ENCODE measurements at regions not wholly inside any gene's neighbourhood (a gene's known extent, or its start where the extent isn't known, plus 50 kb on each side); places are given as distances from the start of the nearest gene placed in this dataset.

DNA sequence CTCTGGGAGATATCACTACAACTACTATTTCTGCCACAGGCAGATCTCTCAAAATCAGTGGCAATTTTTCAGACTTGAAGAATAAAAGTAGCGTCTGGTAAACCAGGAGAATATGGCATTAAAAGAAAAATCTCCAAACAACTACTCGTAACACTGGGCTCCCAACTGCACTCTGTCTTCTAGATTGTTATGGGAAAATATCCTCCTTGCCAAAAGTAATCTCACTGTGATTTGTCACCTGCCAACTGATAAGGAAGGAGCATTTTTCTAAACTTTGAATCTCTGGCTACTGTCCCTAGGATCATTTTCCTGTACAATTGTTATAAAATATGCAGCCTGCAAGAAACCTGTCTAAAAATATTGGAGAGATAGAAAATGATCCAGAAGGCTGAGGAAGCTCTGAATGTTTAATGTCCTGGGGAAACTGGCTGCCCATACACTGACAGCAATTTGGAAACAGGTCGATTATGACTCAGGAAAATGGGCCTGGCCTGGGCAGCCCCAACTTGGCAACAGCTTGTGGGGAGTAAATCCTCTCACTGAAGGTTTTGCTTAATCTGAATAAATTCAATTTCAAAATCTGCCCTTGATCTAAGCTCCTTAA, 90.5 kb upstream of the DBX1 start:
- DNase-seq (ENCODE audit: low read depth, low spot score): no peak

- DNase-seq (ENCODE audit: low read depth, low spot score): no peak
These were observed 89.5 kb upstream of the DBX1 start for GRCh38 chr11:20249796-20250195.

DNA sequence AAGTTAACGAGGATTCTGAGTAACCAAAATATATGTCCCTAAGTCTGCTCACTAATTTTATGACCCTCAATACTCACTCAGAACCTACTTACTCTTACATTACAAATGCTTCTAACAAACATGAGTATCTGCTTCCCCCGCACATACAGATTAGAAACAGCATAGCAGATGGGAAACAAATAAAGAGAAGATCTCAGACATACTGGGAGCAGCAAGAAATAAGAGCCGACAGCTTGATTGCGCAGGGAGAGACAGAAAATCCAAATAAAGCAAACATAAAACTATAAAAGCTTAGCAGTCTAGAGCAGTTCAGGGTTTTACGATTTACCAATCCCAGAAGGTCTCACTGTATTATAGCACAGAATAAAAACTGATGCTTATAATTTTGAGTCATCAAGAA, 89.1 kb upstream of the DBX1 start:
- no peak for DNase-seq (ENCODE audit: low read depth, low spot score)

GRCh38 chr11:20248871-20249270, 88.6 kb upstream of the DBX1 start:
- DNase-seq (ENCODE audit: low read depth, low spot score): no peak

- no peak for DNase-seq (ENCODE audit: low read depth, low spot score)
These were observed 88.0 kb upstream of the DBX1 start for GRCh38 chr11:20248121-20248772.

- DNase-seq (ENCODE audit: low read depth, low spot score): no peak
These were observed 87.3 kb upstream of the DBX1 start for GRCh38 chr11:20247591-20248007.

DNA sequence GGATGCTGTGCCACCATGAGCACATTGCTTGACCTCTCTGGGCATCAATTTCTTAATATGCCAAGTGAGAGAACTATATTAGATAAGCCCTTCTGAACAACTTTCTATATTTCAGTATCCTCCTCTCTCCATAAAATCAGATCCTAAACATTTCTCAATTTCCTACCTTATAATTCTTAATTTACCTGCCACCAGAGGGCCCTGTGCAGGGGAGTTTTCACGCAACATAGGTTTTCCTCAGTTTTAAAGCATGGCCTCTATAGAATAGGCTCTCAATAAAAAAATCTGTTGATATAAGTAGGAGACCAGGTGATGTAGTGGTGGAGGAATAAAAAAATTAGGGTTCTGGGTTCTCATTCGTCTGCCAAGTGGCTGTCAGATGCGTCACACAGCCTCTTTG, 83.7 kb upstream of the DBX1 start:
- DNase-seq (ENCODE audit: low read depth, low spot score): no peak

DNA sequence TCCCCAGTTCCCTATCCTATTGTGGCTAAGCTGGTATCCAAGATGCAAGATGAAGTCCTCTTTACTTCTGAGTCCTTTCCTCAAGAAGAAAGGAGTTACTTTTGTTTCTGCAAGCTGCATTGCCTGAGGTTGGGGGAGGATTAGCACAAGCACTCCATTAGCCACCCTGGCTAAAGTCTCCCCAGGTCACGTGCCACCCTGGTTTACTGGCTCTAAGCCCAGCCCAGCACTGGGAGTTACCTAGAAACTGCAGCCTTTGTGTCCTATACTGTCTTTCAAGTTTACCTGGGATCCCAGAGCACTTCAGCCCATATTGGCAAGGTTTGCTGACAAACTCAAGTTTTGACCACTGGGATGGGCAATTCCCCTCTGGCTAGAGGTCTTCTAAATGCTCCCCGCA, 78.4 kb upstream of the DBX1 start:
- DNase-seq (ENCODE audit: low read depth, low spot score): no peak

- no peak for DNase-seq (ENCODE audit: low read depth, low spot score)
These were observed 74.9 kb upstream of the DBX1 start for GRCh38 chr11:20235164-20235563.

- DNase-seq (ENCODE audit: low read depth, low spot score): no peak
These were observed 67.4 kb upstream of the DBX1 start for GRCh38 chr11:20227631-20228030.

DNA sequence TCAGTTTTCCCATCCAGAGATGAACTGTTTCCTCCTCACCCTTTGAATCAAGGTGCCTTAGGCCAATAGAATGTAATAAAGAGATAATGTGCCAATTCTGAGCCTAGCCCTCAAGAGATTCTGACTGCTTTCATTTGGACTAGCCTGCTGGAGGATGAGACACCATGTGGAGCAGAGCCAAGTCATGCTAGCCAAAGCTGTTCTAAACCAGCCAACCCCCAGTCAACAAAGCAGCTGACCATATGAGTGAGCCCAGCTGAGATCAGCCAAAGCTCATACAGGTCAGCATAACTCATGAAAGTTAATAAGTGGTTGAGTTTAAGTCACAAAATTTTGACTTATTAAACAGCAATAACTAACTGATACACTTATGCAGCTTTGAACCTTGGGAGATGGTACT, 66.7 kb upstream of the DBX1 start:
- no peak for DNase-seq (ENCODE audit: low read depth, low spot score)

GRCh38 chr11:20221566-20221965, 61.3 kb upstream of the DBX1 start:
- DNase-seq (ENCODE audit: low read depth, low spot score): no peak

DNA sequence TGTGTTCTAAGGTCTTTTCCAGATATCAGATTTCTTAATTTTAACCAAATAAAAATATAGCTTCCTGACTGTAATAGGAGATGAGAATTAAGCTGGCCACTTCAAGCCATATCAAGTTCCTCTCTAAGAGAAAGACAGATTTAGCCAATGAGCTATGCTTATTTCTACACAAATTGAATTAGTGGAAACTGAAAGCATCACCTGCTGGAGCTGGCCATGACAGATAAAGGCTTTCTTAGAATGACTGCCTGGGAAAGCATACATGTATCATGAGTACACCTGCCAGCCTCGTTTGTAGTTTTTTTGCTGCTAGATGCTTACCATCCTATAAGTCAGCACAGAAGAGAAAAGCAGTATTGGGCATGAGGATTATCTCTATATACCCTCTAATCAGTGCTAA, 53.5 kb upstream of the DBX1 start:
- no peak for DNase-seq (ENCODE audit: low read depth, low spot score)

DNA sequence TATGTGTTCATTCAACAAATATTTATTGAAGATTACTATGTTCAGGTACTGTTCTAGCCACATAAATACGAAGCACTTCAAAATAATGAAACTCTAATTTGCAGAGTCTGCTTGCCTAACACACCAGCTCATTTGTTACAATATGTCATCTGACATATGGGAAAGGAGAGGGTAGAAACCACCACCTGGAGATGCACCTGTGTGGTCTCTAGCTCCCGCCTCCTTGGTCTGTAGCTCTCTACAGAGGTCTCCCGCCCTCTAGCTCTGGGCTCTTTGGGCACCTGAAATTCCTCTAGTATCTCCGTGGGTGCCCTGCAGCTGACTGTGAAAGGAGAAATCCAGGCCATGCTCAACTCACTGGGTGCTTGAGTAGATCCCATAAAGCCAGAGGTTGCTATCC, 51.4 kb upstream of the DBX1 start:
- DNase-seq (ENCODE audit: low read depth, low spot score): no peak

Measured in brain pericyte (primary cell).